Body of pancreas (tissue), 4 donors: ENCODE measurements at regions not wholly inside any gene's neighbourhood (a gene's known extent, or its start where the extent isn't known, plus 50 kb on each side); places are given as distances from the start of the nearest gene placed in this dataset.

Experiments
- ATAC-seq: fragments of 150-250 bp; one replicate; pipeline ENCODE4 v1.9.1; 2016
- DNase-seq, 4 donors: peaks; one replicate each; pipeline ENCODE4 v3.0.0-alpha.2; 2019
- H3K27ac ChIP-seq, 4 donors: fragments of 200-600 bp; sonication (generic); 1 replicate in 3 of 4; 2 replicates in 1 of 4; pipeline versions ENCODE4 v1.5.1 to v1.6.1; 2016 to 2019; ENCODE audit warnings: mild to moderate bottlenecking in 1 of 4, mixed read lengths in 1 of 4, moderate library complexity in 1 of 4
- H3K27me3 ChIP-seq, 2 donors: fragments of 200-600 bp; sonication (generic); one replicate each; pipeline ENCODE4 v1.6.0; 2016; ENCODE audit warnings: mild to moderate bottlenecking in 1 of 2
- H3K36me3 ChIP-seq, 2 donors: fragments of 200-600 bp; sonication (generic); replicated peaks in 1 of 2; 2 replicates each; pipeline ENCODE4 v1.5.1; 2016; ENCODE audit warnings: low read depth in 2 of 2; ENCODE audit not compliant: insufficient read depth in 1 of 2
- H3K4me1 ChIP-seq: fragments of 200-600 bp; sonication (generic); one replicate; pipeline ENCODE4 v1.6.0; 2016
- H3K4me3 ChIP-seq, 2 donors: fragments of 200-600 bp; sonication (generic); 1 replicate in 1 of 2; 2 replicates in 1 of 2; pipeline ENCODE4 v1.5.1; 2016 to 2019
- H3K9me3 ChIP-seq, 3 donors: fragments of 200-600 bp; sonication (generic); 1 replicate in 2 of 3; 2 replicates in 1 of 3; pipeline ENCODE4 v1.5.1; 2016
- POLR2A ChIP-seq, 3 donors: fragments of 450-650 bp; IDR thresholded peaks; one replicate each; pipeline ENCODE4 v1.6.1; 2016; ENCODE audit warnings: antibody characterized with exemption in 3 of 3, mild to moderate bottlenecking in 2 of 3
- WGBS, 2 donors: methylation state at CpG; one replicate each; pipeline ENCODE4 v1.1.5; 2017; 5-methylcytosine and 5-hydroxymethylcytosine counted together
- intact Hi-C: fragments of 100-400 bp; cut with DNase I; formaldehyde crosslinking; loops from one replicate; pipeline ENCODE4 v1.15.1; 2023
- TF ChIP-seq, protein P1 (sequence below), 7 experiments: fragments of 450-650 bp in 4 of 7; fragments of 200-600 bp in 3 of 7; sonication (generic) in 3 of 7; IDR thresholded peaks; one replicate each; pipeline ENCODE4 v1.5.1; 2016 to 2019; ENCODE audit warnings: antibody characterized with exemption in 7 of 7

DNA sequence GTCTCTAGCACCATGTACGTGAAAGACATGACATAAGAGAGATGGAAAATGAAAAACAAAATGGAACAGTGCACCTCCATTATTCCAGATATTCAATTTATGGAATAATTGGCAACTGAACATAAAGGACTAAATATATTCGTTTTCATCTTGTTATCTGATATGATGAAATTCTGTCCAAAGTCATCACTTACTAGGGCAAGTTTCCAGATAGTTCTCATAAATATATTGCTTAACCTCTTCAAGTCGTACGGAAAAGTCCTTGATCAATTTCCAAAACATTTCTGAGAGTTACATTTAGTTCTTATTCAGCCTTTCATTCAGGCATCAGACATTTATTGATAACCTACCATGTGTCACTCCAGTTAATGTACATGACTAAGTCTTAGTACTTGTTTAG, 185.2 kb downstream of the HGF start:
- H3K36me3 ChIP-seq = no peaks in the 10 kb centered on the region
- H3K4me3 ChIP-seq = no peak overlapping the region
- H3K27ac ChIP-seq = no peak overlapping the region
- H3K9me3 ChIP-seq = no peaks in the 10 kb centered on the region
- 23 to 38% methylated on average over 4 of the region's 4 CpGs for WGBS, 2 donors
- no peak for DNase-seq
- no peaks in the 10 kb centered on the region for H3K4me1 ChIP-seq
- H3K27me3 ChIP-seq = no peaks in the 10 kb centered on the region
- no peak for ATAC-seq
- intact Hi-C loops = no loop called here
- TF ChIP-seq, protein P1, sequence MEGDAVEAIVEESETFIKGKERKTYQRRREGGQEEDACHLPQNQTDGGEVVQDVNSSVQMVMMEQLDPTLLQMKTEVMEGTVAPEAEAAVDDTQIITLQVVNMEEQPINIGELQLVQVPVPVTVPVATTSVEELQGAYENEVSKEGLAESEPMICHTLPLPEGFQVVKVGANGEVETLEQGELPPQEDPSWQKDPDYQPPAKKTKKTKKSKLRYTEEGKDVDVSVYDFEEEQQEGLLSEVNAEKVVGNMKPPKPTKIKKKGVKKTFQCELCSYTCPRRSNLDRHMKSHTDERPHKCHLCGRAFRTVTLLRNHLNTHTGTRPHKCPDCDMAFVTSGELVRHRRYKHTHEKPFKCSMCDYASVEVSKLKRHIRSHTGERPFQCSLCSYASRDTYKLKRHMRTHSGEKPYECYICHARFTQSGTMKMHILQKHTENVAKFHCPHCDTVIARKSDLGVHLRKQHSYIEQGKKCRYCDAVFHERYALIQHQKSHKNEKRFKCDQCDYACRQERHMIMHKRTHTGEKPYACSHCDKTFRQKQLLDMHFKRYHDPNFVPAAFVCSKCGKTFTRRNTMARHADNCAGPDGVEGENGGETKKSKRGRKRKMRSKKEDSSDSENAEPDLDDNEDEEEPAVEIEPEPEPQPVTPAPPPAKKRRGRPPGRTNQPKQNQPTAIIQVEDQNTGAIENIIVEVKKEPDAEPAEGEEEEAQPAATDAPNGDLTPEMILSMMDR (IDR thresholded peaks at IDR 0.05) = no peak
- no peak for TF ChIP-seq POLR2A (IDR thresholded peaks at IDR 0.05)

DNA sequence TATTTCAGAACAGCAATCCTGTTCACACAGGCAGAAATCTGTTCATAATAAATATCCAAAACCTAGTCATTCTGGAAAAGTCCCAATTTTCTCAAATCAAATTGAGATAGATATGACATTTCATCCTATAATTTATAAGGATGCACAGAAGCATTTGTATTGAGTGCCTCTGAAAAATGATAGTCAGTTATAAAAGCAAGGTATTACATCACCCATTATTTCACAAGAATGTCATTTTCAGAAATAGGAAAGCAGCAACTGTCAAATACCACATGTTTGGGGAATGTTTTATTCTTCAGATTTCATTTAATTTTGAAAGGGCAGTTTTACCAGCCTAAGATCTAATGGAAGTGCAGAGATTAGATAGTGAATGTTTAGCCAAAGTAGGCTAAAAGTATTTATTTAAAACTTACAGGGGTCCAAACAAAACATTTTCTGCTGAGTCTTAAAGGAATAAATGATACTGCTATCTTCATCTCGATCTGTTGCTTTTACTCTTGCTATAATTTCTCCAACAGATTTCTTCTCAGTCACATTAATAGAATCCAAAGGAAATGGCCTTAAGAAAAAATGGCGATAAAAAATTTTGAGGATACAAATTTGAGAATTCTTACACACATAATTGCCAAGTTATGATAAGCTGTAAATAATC, 185.8 kb downstream of the HGF start:
- Histone ChIP-seq H3K4me1 (no peaks in the 10 kb centered on the region), H3K27ac (no peak overlapping the region), H3K36me3 (no peaks in the 10 kb centered on the region), H3K9me3 (no peaks in the 10 kb centered on the region), H3K27me3 (no peaks in the 10 kb centered on the region), H3K4me3 (no peak overlapping the region)
- ATAC-seq (no peak), DNase-seq (no peak)
- 62 to 68% methylated on average over 2 of the region's 2 CpGs for WGBS, 2 donors
- TF ChIP-seq, protein P1 (IDR thresholded peaks at IDR 0.05) = no peak
- TF ChIP-seq POLR2A (IDR thresholded peaks at IDR 0.05) = no peak
- intact Hi-C loops = no loop called here

DNA sequence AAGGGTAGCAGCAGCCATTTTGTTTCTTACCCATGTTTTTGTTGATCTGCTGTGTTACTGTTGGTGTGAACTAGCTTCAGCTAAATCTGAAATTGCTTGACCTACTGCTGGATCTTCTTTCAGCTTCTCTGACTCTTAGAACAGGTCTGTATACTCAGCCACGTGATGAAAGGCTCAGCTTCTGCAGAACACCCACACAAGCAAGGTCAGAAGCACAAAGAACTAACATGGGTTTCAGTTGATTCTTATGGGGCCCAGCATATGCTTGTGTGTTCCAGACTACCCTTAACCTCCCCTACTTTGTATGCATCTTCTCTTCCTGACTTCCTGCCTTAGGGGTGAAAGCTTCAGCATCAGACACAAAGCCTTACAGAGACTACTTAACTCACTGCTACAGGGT, 186.8 kb downstream of the HGF start:
- ATAC-seq (no peak), DNase-seq (no peak)
- no peaks in the 10 kb centered on the region for H3K27me3 ChIP-seq
- no peaks in the 10 kb centered on the region for H3K36me3 ChIP-seq
- H3K4me3 ChIP-seq = no peak overlapping the region
- H3K27ac ChIP-seq = no peak overlapping the region
- H3K4me1 ChIP-seq = no peaks in the 10 kb centered on the region
- no peak for TF ChIP-seq POLR2A (IDR thresholded peaks at IDR 0.05)
- TF ChIP-seq, protein P1 (IDR thresholded peaks at IDR 0.05) = no peak
- WGBS, 2 donors = 41 to 82% methylated on average over 1 of the region's 1 CpG
- intact Hi-C loops = no loop called here
- H3K9me3 ChIP-seq = no peaks in the 10 kb centered on the region

DNA sequence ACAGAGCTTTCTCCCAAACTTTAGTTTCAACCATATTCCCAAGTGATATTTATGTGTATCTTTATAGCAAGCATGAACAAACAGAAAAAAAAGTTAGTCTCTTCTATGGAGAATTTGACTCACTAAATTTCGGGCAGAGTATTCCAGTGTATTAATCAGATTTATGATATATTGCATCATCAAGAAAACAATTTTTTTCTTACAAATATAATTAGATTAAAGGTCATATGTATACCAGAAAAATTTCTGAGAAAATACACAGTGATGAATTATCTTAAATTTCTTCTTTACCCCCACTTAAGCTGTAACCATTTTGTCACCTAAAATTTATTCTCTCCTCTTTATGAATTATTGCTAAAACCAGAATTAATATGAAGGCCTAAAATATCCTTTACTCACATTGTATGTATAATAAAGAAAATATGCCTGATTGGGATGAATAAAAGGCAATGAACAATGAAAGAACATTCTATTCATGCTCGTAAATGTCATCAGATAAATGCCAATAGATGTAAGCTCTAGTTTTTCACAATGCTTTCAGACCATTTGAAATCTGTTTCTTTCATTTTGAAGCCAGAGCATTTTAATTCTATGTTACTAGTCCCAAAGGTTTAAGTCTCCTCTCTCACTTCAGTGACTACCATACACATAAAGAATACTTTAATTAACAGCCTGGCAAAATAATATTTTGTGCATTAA, 192.1 kb downstream of the HGF start:
- Histone ChIP-seq H3K27me3 (no peaks in the 10 kb centered on the region), H3K4me1 (no peaks in the 10 kb centered on the region), H3K9me3 (no peaks in the 10 kb centered on the region), H3K4me3 (no peak overlapping the region), H3K36me3 (no peaks in the 10 kb centered on the region), H3K27ac (no peak overlapping the region)
- intact Hi-C loops = no loop called here
- 63 to 64% methylated on average over 2 of the region's 2 CpGs for WGBS, 2 donors
- ATAC-seq (no peak), DNase-seq (no peak)
- no peak for TF ChIP-seq POLR2A (IDR thresholded peaks at IDR 0.05)
- TF ChIP-seq, protein P1 (IDR thresholded peaks at IDR 0.05) = no peak
